ENCODE measurements at regions not wholly inside any gene's neighbourhood (a gene's known extent, or its start where the extent isn't known, plus 50 kb on each side); places are given as distances from the start of the nearest gene placed in this dataset.
A peak's percentile ranks its signal among the peaks of the same experiment; 100 is the strongest.

- DNase-seq = peak in 1 of 10 donors; percentile 52
- intact Hi-C loops (cut with DNase I) = no loop called here
Observed at GRCh38 chr10:43320226-43320625, 51.2 kb upstream of the FXYD4 start.

GRCh38 chr10:43318976-43319960 lies 52.2 kb upstream of the FXYD4 start:
- intact Hi-C loops (cut with DNase I) = no loop called here
- peak in 2 of 10 donors; percentile 18 to 74 for DNase-seq

GRCh38 chr10:43318456-43318855 lies 51.6 kb upstream of the RASGEF1A start:
- peak in 2 of 10 donors; percentile 28 to 56 for DNase-seq

GRCh38 chr10:43317422-43317821 lies 50.6 kb upstream of the RASGEF1A start:
- DNase-seq = peak in 2 of 10 donors; percentile 64 to 77
- intact Hi-C loops (cut with DNase I) = no loop called here

More at GRCh38 chr10:43318456-43318855, 51.6 kb upstream of the RASGEF1A start:
- intact Hi-C loops (cut with DNase I) = no loop called here

GRCh38 chr10:43316988-43317387 lies 50.1 kb upstream of the RASGEF1A start:
- DNase-seq = peak in 1 of 10 donors; percentile 59
- intact Hi-C loops (cut with DNase I) = no loop called here

All from posterior cingulate gyrus (tissue), 11 donors.